NCI-H446 treated with DMSO at 0.1 percent for 48 hours (cell line): ENCODE measurements at regions not wholly inside any gene's neighbourhood (a gene's known extent, or its start where the extent isn't known, plus 50 kb on each side); places are given as distances from the start of the nearest gene placed in this dataset.

Experiments
- DNase-seq: peaks from one replicate; lab custom pipeline; 2025; lab: John Stamatoyannopoulos, UW

DNA sequence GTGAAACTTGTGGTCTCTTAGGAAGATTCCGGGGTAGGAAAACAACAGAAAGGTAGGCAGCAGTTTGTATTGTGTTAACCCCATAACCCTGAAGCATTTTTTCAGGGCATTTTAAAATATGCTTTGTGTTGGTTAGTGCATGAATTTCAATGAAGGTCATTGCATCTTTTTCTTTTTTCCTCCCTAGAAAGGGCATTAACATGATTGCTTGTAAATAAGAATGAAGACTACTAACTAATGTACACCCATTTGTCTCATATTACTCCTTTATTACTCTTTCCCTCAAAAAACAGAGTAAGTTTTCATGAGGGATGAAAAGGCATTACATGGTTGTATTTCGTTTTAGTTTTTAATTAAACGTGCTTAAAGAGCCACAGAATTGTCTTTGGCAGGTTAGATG lies 141.4 kb downstream of the OGFRL1 start:
- no peak for DNase-seq

DNA sequence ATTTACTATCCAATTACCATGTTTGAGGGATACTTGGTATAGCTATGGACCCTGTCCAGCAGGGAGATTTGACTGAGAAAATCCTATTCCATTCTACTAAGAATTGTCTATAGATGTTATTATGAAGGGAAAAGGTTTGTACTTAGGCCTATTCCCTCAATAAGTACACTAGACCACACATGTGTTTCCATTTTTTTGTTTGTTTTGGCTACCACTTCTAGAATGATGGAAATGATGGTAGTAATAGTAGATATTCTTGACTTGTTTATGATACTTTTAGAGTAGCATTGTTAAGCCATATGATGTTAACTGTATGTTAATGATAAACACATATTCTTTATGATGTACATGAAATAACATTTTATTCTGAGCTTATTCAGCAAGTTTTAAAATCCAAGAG lies 144.8 kb downstream of the OGFRL1 start:
- no peak for DNase-seq

DNA sequence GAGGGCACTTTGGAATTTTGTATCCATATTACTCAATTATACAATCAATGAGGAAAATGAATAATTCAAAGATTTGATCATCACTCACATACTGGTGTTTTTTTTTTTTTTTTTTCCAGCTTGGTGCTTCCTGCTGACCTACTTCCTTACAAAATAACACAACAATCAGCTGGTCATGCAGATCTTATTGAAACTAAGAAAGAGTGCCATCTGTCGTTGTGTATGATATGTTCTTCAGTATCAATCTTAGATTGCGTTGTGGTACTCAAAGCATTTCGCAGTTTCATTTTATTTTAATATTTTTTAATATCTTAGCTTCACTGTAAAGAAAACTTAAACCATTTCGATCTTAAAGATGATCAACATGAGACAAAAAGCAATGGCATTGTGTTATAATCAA lies 155.6 kb downstream of the OGFRL1 start:
- DNase-seq: no peak

DNA sequence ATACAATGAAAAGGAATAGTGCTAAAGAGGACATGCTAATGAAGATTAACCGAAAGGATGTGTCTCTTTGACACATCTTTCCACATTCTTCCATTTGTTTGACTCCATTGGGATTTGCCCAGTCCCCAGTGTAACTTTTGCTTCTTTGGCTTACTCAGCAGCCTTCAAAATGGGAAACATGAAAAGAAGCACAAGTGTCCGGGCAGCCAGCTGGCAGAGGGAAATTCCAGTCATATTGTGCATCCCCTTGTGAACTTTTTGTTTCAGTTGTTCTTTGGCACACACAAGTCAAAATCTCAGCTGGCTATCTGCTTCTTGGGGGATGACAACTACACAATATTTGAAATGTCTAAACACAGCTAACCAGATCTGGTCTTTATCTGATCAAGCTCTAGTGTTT lies 157.4 kb downstream of the OGFRL1 start:
- DNase-seq: no peak

DNA sequence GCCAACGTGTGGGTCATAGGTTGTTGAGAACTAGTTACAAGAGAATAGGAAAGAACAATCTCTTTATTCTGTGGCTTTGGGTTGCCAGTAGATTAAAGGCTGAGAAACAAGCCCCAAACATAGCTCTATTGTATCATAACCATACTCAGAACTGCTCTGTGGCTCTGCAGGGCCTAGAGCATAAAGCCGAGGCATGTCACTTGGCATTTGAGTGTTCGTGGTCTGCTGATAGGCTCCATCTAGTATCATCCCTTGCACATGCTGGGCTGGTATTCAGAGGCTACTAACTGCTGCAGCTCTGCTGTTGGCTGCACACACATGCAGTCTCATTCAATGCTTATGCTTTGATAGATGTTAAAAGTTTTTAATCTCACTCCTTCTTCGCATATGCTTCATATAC lies 157.9 kb downstream of the OGFRL1 start:
- DNase-seq: no peak

DNA sequence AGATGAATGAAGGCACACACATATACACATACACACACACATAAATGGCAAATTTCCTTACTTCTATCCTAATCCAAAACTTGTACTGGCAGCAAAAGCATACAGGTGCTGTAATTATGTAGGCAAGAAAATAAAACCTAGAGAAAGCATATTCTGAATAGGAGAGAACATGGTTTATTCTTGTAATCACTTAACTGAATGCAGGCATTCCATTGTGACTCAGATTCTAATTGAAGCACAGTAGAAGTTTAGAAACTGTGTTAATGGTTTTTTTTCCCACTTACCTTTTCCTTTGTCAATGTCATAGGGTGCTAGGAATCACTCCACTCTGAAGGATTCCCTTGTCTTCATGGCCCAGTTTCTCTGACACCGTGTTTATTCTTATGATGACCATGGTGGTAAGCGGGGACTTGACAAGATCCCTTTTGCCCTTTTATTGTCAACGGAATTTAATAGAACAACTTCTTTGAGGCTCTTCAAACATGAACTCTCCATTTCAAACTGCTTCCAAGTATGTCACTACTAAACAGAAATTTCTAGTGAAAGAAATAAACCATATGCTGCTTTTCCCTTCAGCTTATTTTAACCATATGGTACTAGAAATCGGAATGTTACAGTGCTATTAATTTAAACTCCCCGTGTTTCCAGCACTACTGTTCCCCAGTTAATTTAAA lies 164.2 kb downstream of the OGFRL1 start:
- no peak for DNase-seq

DNA sequence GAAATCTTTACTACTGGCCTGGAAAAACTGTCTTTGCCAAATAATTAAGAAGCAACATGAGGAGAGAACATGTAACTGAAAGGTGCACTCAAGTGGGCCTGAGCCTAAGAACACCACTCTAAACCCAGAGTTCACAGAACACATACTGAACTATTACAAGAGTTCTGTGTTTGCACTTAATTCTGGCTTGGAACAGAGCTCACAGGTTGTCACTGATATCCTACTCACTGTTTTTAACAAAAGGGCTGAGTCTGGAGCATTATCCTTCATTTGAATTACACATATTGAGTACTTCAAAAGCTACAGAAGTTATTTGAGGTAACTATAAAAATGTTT lies 164.7 kb downstream of the OGFRL1 start:
- no peak for DNase-seq

DNA sequence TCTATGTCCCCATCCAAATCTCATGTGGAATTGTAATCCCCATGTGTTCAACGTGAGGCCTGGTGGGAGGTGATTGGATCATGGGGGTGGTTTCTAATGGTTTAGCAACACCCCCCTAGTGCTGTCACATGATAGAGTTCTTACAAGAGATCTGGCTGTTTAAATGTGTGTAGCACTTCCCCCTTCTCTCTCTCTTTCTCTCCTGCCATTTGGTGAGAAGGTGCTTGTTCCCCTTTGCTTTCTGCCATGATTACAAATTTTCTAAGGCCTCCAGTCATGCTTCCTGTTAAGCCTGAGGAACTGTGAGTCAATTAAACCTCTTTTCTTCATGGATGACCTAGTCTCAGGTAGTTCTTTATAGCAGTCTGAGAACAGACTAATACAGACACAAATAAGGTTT lies 165.4 kb downstream of the OGFRL1 start:
- no peak for DNase-seq

DNA sequence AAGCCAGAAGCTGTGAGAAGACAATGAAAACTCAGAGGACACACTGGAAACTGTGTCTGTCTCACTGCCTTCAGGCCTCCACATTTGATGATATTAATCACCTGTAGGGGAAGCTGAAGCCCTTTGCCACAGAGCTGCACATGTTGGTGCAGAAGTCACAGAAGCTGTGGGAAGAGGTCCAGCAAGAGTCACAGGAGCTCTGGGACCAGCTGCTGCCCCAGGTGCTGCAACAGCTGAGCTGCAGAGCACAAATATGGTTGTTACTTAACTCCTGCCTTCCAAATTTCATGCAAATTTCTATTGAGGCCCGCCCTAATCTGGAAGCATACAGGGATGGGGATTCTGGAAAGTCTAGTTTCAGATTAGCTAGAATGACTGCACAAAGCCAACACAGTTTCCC lies 169.3 kb downstream of the OGFRL1 start:
- no peak for DNase-seq

DNA sequence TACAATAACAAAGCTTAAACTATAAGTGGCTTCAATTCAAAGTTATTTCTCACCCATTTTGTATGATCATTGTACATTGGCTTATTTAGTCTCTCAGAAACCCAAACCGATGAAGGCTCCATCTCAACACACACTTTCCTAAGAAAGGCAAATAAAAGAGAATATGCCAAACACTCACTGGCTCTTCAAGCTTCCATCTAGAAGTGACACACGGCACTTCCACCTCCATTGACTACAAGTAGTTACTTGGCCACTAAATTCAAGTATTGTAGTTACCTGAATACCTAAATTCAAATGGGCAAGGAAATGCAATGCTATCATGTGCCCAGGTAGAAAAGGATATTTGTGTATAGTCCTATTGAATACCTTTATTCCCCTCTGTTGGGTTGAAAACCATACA lies 170.6 kb downstream of the OGFRL1 start:
- no peak for DNase-seq

DNA sequence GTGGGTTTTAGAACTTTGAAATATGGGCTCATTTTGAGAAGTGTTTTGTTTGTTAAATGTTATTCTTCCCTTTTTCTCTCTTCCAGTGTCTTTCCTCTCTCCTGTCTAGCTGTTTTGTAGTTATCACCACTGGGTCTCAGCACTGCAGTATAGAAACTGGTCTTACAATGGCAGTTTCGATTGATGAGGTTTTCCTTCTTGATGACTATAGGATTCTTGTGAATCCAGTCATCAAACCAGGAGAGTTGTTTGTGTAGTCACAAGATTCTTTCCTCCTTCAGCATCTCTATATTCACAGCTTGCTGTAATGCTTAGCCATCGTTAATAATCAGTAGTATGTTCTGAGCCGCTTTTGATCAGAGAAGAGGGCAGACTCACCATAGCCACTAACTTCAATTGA lies 172.3 kb downstream of the OGFRL1 start:
- no peak for DNase-seq

DNA sequence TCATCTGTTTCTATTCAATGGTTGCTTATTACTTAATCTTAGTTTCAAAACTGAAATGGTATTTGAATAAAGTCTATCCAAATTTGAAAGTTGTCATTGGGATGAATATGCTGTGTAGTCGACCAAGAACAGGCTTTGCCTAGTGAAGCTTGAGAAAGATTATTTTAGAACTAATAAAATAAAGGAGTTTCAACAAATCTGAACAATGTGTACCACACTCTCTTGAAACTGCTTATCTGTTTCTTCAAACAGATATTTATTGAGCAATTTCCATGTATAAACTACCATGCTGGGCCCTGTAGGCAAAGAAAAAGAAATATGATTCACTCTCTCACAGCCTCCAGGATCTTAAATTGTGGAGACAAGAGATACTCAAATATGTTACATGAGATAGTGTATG lies 174.4 kb downstream of the OGFRL1 start:
- no peak for DNase-seq

DNA sequence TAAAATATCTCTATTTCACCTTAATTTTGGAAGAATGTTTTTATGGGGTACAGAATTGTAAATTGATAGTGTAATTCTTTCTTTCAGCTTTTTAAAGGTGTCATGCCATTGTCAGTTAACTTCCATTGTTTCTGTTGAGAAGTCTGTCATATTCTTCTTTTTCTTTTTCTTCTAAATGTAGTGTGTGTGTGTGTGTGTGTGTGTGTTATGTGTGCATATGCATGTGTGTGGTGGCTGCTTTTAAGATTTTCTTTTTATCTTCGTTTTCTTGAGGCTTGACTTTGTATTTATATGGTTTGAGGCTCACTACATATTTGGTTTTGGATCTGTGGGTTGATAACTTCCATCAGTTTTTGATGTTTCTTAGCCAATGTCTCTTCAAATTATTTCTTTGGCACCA lies 176.5 kb downstream of the OGFRL1 start:
- DNase-seq: no peak

DNA sequence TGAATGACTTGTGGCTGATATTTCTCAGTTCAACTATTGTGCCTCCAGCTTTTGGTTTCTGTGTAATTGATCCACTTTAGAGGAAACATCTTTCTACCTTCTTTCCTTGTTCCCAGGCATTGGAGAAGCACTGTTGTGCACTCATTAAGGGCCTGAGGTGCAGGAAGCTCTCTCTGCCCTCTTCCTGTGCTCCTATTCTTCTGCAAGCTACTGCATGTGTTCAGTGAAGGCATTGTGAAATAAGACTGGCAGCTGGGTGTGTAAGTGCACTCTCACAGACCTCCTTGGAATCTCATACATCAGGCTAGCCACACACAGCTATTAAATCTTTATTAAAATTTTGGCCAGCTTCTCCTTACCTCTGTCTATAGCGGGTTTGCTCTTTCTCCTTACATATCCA lies 177.8 kb downstream of the OGFRL1 start:
- no peak for DNase-seq

DNA sequence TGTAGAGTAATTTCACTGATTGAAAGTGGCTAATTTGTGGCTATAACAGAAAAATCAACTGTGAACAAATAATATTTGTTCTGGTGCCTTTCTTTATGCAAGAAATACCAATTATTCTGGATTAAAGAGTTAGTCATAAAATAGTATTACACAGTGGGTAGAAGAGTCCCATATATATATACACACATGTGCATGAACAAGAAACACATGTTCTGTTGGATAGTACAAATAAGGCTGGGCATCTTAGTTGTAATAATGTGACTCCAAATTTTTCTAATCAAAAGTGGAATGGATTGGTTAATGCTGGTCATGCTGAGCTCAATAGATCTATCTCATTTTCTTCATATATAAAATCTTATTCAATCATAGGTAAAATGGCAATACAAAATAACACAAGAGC lies 179.4 kb downstream of the OGFRL1 start:
- DNase-seq: no peak

DNA sequence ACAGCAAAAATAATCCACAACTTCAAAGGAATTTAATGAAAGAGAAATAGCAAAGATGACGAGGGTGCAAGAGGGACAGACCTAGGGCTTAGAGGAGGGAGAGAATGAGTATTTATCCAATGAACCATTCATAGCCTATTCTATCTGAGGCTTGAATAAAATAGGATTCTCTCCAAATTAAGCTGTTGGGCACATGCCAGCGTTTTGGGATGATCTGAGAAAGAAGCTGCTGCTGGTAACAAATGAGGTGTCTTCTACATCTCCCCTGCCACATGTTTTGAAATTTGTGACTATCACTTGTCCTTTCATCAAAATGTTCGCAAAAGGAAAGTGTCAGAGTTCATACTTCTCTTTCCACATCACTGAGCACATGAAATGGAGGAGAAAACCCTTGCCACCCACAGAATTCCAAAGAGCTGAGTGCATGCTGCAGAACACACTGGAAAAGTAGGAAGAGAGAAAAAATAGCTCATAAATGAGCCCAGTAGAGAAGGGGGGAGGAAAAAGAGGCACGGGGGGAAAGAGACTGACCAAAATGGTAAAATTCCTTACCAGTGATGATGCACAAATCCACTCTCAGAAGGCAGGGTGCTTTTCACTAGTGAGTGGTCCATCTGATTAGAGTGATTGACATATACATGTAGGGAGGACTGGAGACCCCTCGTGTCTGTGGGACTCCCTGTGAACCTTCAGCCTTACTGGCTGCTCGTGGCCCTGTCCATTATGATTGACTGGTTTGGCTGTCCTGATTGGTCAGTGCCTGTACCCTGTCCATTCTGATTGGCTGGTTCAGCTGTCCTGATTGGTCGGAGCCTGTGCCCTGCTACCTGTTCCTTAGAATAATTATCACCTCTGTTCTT lies 180.5 kb downstream of the OGFRL1 start:
- DNase-seq: no peak

DNA sequence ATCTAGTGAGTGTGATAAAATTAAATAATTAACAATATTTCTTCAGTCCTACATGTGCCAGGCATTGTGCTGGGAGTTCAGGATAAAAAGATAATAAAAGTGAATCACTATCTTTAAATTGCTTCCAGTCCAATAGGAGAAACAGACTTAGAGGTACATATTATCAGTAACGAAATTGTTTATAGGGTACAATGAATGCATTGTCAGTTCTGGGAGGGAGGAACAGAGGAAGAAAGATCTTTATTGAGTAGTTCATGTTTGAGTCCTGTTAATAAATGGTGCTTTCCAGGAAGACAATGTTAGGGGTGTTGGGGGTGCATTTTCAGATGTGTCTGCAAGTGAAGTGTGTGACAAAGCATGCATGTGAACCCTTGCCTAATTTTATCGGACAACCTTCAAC lies 183.1 kb downstream of the OGFRL1 start:
- no peak for DNase-seq

DNA sequence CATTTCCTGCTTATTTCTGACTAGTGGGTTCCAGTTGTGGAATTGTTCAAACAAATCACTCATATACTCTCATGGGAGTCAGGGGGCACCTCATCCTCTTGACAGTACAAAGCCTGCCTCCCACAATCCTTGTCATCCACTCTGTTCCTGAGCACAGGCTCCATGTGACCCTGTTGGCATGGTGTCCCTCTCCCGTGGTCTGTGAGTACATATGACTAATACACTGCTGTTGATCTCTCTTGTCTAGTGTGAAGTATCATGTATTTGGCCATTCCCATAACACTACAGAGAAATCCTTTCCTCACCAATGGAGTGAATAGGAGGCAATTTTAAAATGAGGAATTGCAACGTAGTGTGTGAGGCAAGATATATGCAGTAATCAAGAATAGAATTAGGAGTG lies 185.3 kb downstream of the OGFRL1 start:
- no peak for DNase-seq

DNA sequence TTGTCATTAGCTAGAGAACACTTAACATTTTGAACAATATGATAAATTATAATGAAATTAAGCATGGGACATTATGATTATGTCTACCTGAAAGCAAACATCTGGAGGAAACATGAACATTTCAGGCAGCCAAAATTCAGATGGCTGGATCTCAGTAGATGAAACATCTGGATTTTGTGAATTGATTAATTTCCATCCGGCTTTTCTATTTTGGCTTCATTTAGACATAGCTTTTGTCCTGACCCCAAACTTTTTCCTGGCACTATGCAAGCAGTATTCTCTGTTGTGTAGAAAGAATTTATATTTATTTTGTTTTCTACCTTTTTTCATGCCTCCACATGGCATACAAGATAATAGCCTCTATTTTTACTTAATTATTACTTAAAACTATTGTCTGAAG lies 186.3 kb downstream of the OGFRL1 start:
- no peak for DNase-seq

DNA sequence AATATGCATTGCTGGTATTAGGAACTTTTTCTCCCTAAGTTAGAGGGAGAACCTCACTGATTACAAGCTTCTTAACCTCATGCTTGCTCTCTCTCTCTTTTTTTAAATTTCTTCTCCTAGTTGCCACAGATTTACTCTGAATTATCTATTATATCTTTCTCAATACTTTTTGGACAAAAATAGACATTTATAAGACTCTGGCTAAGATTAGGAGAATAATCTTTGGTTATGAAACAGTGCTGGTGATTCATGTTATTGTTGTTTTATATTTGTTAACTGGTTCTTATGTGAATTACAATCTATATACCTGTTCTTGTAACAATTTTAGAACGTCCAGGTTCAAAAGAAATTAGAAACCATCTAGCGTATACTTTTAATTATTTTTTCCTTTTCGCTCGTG lies 187.8 kb downstream of the OGFRL1 start:
- DNase-seq: no peak

DNA sequence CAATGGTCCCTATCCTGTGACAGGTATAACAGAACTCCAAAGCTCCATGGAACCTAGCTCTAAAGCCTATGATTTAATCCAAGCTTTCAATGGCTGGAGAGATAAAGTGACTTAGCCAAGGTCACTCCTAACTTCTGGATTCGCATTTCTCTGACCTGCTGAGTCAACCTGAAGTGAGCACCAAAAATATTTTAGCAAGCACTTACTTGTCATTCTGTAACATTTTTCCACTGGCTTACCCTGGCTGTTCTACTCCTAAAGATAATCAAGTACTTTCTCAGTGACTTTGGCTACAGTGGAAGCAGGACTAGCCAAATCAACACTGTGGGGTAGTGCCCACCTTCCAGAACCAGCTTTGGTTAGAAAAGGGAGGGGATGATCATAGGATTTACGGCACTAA lies 188.3 kb downstream of the OGFRL1 start:
- no peak for DNase-seq

DNA sequence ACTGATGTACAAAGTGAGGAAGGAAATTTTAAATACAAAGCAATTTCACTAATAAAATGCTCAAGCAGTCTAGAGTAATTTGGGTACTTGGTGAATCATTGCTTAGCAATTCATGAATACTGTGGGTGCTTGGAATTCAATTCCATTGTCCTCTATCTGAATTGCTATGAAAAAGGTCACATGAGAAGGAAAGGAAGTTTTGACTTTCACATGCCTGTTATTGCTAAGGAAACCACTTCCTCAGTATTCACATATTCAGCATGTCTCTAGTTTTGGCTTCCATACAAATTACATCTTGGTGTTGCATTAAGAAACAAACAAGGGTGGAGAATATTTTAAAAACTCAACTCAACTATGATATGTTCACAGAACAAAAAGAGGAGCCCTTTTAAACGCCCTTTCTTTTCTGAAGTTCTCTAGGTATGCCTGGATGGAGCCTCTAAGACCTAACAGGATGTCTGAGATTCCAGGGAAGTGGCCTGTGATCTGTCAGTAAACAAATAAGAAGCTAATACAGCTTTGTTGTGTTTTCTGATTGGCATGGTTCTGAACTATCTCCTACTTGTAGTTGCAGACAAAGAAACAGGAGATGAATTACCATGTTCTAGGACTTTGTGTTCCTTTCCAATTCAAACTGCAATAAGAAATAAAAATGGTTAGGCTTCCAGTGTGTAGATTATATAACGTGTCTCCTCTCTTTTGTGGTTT lies 190.4 kb downstream of the OGFRL1 start:
- DNase-seq: no peak

DNA sequence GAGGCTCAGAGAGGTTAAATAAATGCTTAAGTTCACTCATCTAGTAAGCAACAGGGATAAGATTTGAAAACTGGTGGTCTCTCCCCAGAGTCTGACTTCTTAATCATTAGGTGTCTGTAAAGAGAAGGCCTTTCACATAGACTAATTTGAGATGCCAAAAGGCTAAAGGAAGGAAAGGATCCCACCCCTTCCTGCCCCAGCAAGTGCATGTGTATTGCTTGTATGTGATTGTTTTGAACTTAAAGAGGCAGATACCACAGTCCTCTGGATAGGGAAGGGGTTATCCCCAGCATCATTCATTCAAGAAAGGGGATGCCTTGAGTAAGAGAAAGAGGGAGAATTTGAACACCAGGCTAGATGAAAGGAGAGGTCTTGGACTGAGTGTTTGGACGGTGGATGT lies 192.0 kb downstream of the OGFRL1 start:
- no peak for DNase-seq
